Aorta (tissue), 5 donors: ENCODE measurements at regions not wholly inside any gene's neighbourhood (a gene's known extent, or its start where the extent isn't known, plus 50 kb on each side); places are given as distances from the start of the nearest gene placed in this dataset.

Experiments
- ATAC-seq: fragments of 200-7000 bp; cut with Tn5 transposase; one replicate; pipeline ENCODE4 v1.9.1; 2022; ENCODE audit warnings: moderate library complexity; ENCODE audit not compliant: low FRiP score
- DNase-seq, 2 donors: peaks; one replicate each; pipeline ENCODE4 v3.0.0-alpha.2; 2020
- H3K27ac ChIP-seq, 2 donors: one replicate each; pipeline ENCODE4 v1.5.1; 2013; ENCODE audit warnings: low read length in 2 of 2, mild to moderate bottlenecking in 2 of 2, moderate library complexity in 2 of 2, control low read depth in 1 of 2, inconsistent platforms in 1 of 2, low read depth in 1 of 2
- H3K27me3 ChIP-seq, 2 donors: one replicate each; pipeline ENCODE4 v1.6.1; 2013; ENCODE audit warnings: control low read depth in 1 of 2, low read length in 1 of 2, mild to moderate bottlenecking in 1 of 2, moderate library complexity in 1 of 2; ENCODE audit not compliant: insufficient read depth in 2 of 2, control insufficient read depth in 1 of 2
- H3K36me3 ChIP-seq, 2 donors: one replicate each; pipeline ENCODE4 v1.6.1; 2013; ENCODE audit warnings: control low read depth in 1 of 2, low read length in 1 of 2, mild to moderate bottlenecking in 1 of 2; ENCODE audit not compliant: insufficient read depth in 2 of 2, control insufficient read depth in 1 of 2
- H3K4me1 ChIP-seq, 2 donors: one replicate each; pipeline ENCODE4 v1.6.1; 2013; ENCODE audit warnings: low read length in 2 of 2, control low read depth in 1 of 2, mild to moderate bottlenecking in 1 of 2, moderate library complexity in 1 of 2; ENCODE audit not compliant: insufficient read depth in 2 of 2, control insufficient read depth in 1 of 2
- H3K4me3 ChIP-seq, 2 donors: one replicate each; pipeline ENCODE4 v1.5.1; 2013; ENCODE audit warnings: low read length in 2 of 2, control low read depth in 1 of 2, mild to moderate bottlenecking in 1 of 2
- H3K9me3 ChIP-seq: one replicate; pipeline ENCODE4 v1.6.1; 2013; ENCODE audit warnings: mild to moderate bottlenecking, low read length; ENCODE audit not compliant: control insufficient read depth
- WGBS, 2 donors: extraction: QIAGEN DNeasy Blood & Tissue Kit; methylation state at CpG; one replicate each; pipeline ENCODE4 v1.1.7; 2013; 5-methylcytosine and 5-hydroxymethylcytosine counted together
- intact Hi-C, 2 donors: fragments of 100-400 bp; cut with DNase I; formaldehyde crosslinking; loops; one replicate each; pipeline versions ENCODE4 v1.14.2 to v1.15.0; 2022
- donor health status: healthy with polysubstance abuse.
- donor health status: Bipolar disorder and iron deficiency.
- donor health status: DM: no; HTN: no; CAD: no.
- donor health status: DM: no; HTN: no; CAD: no.
- donor health status: DM: yes; HTN: yes; CAD: no.

- no peak for ATAC-seq
- WGBS, 2 donors = 68 to 69% methylated on average over 1 of the region's 1 CpG
Measured at GRCh38 chr1:238487931-238488330, 597.2 kb upstream of the ZP4 start.

GRCh38 chr1:238485912-238486209, 595.1 kb upstream of the ZP4 start:
- Histone ChIP-seq H3K9me3 (no peaks in the 10 kb centered on the region), H3K4me3 (no peak overlapping the region), H3K27ac (no peak overlapping the region), H3K36me3 (no peaks in the 10 kb centered on the region), H3K27me3 (no peaks in the 10 kb centered on the region), H3K4me1 (no peaks in the 10 kb centered on the region)
- ATAC-seq (peak; percentile 33), DNase-seq (no peak)
- intact Hi-C loops = no loop called here
- WGBS, 2 donors = 86 to 89% methylated on average over 5 of the region's 5 CpGs

More at GRCh38 chr1:238487931-238488330, 597.2 kb upstream of the ZP4 start:
- Histone ChIP-seq H3K27me3 (no peaks in the 10 kb centered on the region), H3K4me3 (no peak overlapping the region), H3K4me1 (no peaks in the 10 kb centered on the region), H3K9me3 (no peaks in the 10 kb centered on the region), H3K27ac (no peak overlapping the region), H3K36me3 (no peaks in the 10 kb centered on the region)
- DNase-seq = no peak
- intact Hi-C loops = no loop called here

GRCh38 chr1:238485057-238485911, 594.6 kb upstream of the ZP4 start:
- H3K36me3 ChIP-seq = no peaks in the 10 kb centered on the region
- no peaks in the 10 kb centered on the region for H3K27me3 ChIP-seq
- intact Hi-C loops = no loop called here
- 82 to 91% methylated on average over 14 of the region's 14 CpGs for WGBS, 2 donors
- no peaks in the 10 kb centered on the region for H3K4me1 ChIP-seq
- H3K27ac ChIP-seq = no peak overlapping the region
- ATAC-seq = peak; percentile 52
- H3K4me3 ChIP-seq = no peak overlapping the region
- H3K9me3 ChIP-seq = no peaks in the 10 kb centered on the region
- no peak for DNase-seq

GRCh38 chr1:238484121-238484520, 593.4 kb upstream of the ZP4 start:
- Histone ChIP-seq H3K4me3 (no peak overlapping the region), H3K27ac (no peak overlapping the region), H3K27me3 (no peaks in the 10 kb centered on the region), H3K9me3 (no peaks in the 10 kb centered on the region), H3K36me3 (no peaks in the 10 kb centered on the region), H3K4me1 (no peaks in the 10 kb centered on the region)
- 82 to 84% methylated on average over 4 of the region's 4 CpGs for WGBS, 2 donors
- no peak for ATAC-seq
- intact Hi-C loops = loop anchor here in 1 of 2 donors (5.0 kb wide), 1 partner anchor 103 kb away; no protein-coding TSS in a partner anchor
- no peak for DNase-seq

GRCh38 chr1:238476841-238477240, 586.1 kb upstream of the ZP4 start:
- H3K36me3 ChIP-seq = no peaks in the 10 kb centered on the region
- H3K4me3 ChIP-seq = no peak overlapping the region
- DNase-seq = no peak
- no peak overlapping the region for H3K27ac ChIP-seq
- WGBS, 2 donors = 58 to 59% methylated on average over 4 of the region's 4 CpGs
- H3K27me3 ChIP-seq = no peaks in the 10 kb centered on the region
- intact Hi-C loops = no loop called here
- H3K9me3 ChIP-seq = no peaks in the 10 kb centered on the region
- no peaks in the 10 kb centered on the region for H3K4me1 ChIP-seq
- no peak for ATAC-seq

- intact Hi-C loops = no loop called here
- 47 to 59% methylated on average over 5 of the region's 5 CpGs for WGBS, 2 donors
- ATAC-seq (no peak), DNase-seq (no peak)
- Histone ChIP-seq H3K4me3 (no peak overlapping the region), H3K4me1 (no peaks in the 10 kb centered on the region), H3K36me3 (no peaks in the 10 kb centered on the region), H3K9me3 (no peaks in the 10 kb centered on the region), H3K27me3 (no peaks in the 10 kb centered on the region), H3K27ac (no peak overlapping the region)
Measured at GRCh38 chr1:238475712-238476111, 585.0 kb upstream of the ZP4 start.

- DNase-seq (no peak), ATAC-seq (no peak)
- Histone ChIP-seq H3K9me3 (no peaks in the 10 kb centered on the region), H3K4me1 (no peaks in the 10 kb centered on the region), H3K4me3 (no peak overlapping the region), H3K27ac (no peak overlapping the region), H3K27me3 (no peaks in the 10 kb centered on the region), H3K36me3 (no peaks in the 10 kb centered on the region)
- 31 to 88% methylated on average over 3 of the region's 3 CpGs for WGBS, 2 donors
- intact Hi-C loops = no loop called here
Measured at GRCh38 chr1:238474263-238474662, 583.5 kb upstream of the ZP4 start.

- Histone ChIP-seq H3K4me3 (no peak overlapping the region), H3K36me3 (no peaks in the 10 kb centered on the region), H3K4me1 (no peaks in the 10 kb centered on the region), H3K27me3 (no peaks in the 10 kb centered on the region), H3K27ac (no peak overlapping the region), H3K9me3 (no peaks in the 10 kb centered on the region)
- intact Hi-C loops = no loop called here
- DNase-seq (no peak), ATAC-seq (no peak)
- 45 to 49% methylated on average over 4 of the region's 4 CpGs for WGBS, 2 donors
Measured at GRCh38 chr1:238469146-238469631, 578.5 kb upstream of the ZP4 start.

- Histone ChIP-seq H3K9me3 (no peaks in the 10 kb centered on the region), H3K27me3 (no peaks in the 10 kb centered on the region), H3K4me3 (no peak overlapping the region), H3K36me3 (no peaks in the 10 kb centered on the region), H3K4me1 (no peaks in the 10 kb centered on the region), H3K27ac (no peak overlapping the region)
- intact Hi-C loops = no loop called here
- WGBS, 2 donors = 93% methylated on average over 6 of the region's 6 CpGs
- no peak for DNase-seq
- no peak for ATAC-seq
Measured at GRCh38 chr1:238468068-238468467, 577.3 kb upstream of the ZP4 start.
